ENCODE measurements at regions not wholly inside any gene's neighbourhood (a gene's known extent, or its start where the extent isn't known, plus 50 kb on each side); places are given as distances from the start of the nearest gene placed in this dataset.

DNA sequence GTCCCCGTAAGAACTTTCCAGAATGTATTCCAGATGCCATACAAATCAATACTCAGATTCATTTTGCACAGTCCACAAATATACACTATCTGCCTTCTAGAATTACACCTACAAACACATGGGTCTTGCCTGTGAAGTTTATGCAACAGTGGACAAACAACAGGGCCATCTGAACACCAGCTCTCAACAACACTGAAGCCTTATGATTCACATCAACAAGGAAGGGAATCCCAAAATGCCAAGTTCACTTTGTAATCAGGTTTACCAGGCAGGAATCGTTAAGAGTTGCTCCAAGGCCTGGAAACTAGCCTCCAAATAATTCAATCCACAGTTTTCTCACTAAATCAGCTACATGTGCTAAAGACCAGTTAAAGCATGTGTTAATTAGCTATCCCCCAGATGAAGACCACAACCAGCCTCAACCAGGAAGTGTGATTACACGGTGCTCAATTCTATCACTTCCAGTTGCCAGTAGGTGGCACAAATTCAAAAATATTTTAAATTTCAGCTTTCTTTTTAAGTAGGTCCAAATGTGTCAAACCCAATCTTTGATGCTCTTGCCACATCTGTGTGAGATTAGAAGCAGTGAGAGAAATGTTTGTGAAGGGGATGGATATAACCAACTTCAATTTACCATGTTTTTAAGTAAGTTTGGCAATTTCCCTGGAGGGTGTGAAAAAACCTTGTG, 139.1 kb upstream of the BDNF start:
- peak; percentile 38 for DNase-seq (ENCODE audit: low read depth)
- no peak overlapping the region for H3K4me3 ChIP-seq (ENCODE audit: control insufficient read depth, low read depth, low read length)
- TF ChIP-seq, protein P1, sequence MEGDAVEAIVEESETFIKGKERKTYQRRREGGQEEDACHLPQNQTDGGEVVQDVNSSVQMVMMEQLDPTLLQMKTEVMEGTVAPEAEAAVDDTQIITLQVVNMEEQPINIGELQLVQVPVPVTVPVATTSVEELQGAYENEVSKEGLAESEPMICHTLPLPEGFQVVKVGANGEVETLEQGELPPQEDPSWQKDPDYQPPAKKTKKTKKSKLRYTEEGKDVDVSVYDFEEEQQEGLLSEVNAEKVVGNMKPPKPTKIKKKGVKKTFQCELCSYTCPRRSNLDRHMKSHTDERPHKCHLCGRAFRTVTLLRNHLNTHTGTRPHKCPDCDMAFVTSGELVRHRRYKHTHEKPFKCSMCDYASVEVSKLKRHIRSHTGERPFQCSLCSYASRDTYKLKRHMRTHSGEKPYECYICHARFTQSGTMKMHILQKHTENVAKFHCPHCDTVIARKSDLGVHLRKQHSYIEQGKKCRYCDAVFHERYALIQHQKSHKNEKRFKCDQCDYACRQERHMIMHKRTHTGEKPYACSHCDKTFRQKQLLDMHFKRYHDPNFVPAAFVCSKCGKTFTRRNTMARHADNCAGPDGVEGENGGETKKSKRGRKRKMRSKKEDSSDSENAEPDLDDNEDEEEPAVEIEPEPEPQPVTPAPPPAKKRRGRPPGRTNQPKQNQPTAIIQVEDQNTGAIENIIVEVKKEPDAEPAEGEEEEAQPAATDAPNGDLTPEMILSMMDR (conservative IDR thresholded peaks at IDR 0.05; ENCODE audit: control insufficient read depth, insufficient read depth, low read depth, low read length): peak; percentile 46

DNA sequence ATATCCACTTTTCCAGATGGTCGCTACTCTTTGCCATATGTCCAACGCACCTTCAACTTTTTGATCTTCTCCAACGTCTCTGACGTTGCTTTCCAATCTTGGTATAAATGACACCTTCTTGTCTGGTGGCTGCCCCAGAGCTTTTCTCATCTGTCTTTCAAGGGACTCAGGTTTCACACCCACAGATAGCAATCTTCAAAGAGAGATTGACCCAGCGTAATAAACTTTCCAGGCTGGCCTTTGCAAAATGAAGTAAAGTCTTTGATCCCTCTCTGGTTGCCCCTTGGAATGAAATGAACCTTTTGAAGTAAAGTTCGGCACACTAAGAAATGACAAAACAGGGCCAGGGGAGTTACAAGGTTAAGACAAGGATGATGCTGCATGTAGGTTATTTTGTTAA, 138.4 kb upstream of the BDNF start:
- no peak for DNase-seq (ENCODE audit: low read depth)
- TF ChIP-seq, protein P1 (conservative IDR thresholded peaks at IDR 0.05; ENCODE audit: control insufficient read depth, insufficient read depth, low read depth, low read length): no peak

DNA sequence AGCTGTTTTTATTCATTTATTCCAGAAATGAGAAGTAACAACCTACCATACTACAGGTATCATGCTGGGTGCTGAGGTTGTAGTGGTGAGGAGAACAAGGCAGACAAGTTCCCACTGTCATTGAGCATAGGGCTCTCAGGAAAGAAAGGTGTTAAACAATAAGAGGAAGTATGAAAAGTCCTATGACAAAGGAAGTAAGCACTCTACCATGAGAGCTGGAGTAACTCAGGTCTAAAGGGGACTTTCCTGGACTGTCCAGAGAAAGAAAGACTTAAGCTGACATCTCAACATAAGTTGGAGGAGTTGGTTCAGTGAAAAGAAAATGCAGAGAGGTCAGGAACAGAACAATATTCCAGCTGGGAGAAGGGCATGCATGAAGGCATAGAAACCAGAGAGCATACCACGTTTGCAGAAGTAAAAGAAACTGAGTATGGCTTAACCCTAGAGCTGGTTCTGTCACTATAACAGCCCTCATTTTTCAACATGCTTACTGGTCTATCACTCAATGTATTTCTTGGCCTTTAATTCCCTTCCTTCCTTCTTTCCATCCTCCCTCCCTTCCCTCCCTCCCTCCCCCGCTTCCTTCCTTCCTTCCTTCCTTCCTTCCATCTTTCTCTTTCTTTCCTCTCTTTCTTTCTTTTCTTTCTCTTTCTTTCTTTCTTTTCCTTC, 137.8 kb upstream of the BDNF start:
- TF ChIP-seq, protein P1 (conservative IDR thresholded peaks at IDR 0.05; ENCODE audit: control insufficient read depth, insufficient read depth, low read depth, low read length): no peak
- no peak overlapping the region for H3K4me3 ChIP-seq (ENCODE audit: control insufficient read depth, low read depth, low read length)
- DNase-seq (ENCODE audit: low read depth): no peak

More for the DNA sequence above, 138.4 kb upstream of the BDNF start:
- H3K4me3 ChIP-seq (ENCODE audit: control insufficient read depth, low read depth, low read length): no peak overlapping the region

DNA sequence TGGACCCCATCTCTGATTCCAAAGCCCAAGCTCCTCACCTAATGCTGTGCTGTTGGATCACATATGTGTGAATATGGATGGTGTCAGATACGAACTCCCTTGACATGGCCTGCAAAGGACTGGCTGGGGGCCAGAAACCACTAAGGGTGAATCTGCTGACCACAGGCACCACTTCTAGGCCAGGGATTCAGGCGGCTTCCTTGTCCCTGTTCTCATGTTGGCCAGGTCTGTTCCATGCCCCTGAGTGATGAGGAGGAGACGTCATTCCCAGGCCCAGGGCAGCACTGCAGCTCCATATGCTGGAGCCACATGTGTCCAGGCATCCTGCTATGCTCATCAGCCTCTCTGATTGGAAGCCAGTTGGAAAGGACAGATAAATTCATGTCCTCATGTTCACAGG, 130.0 kb upstream of the BDNF start:
- TF ChIP-seq, protein P1 (conservative IDR thresholded peaks at IDR 0.05; ENCODE audit: control insufficient read depth, insufficient read depth, low read depth, low read length): no peak
- no peak overlapping the region for H3K4me3 ChIP-seq (ENCODE audit: control insufficient read depth, low read depth, low read length)
- peak; percentile 12 for DNase-seq (ENCODE audit: low read depth)

DNA sequence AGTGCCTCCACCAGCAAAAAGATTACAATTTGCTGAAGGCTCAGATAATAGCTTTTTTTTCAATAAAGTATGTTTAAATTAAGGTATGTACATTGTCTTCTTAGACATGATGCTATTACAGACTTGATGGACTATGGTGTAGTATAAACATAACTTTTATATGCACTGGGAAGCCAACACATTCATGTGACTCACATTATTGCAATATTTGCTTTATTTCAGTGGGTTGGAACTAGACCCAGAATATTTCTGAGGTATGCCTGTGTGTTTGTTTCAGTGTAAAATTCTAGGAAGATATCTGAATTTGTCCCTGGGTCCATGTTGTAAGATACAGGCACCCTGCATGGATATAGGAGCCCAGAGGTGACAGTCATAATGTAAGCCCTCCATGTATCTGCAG, 120.0 kb upstream of the BDNF start:
- TF ChIP-seq, protein P1 (conservative IDR thresholded peaks at IDR 0.05; ENCODE audit: control insufficient read depth, insufficient read depth, low read depth, low read length): no peak
- DNase-seq (ENCODE audit: low read depth): no peak
- H3K4me3 ChIP-seq (ENCODE audit: control insufficient read depth, low read depth, low read length): no peak overlapping the region

DNA sequence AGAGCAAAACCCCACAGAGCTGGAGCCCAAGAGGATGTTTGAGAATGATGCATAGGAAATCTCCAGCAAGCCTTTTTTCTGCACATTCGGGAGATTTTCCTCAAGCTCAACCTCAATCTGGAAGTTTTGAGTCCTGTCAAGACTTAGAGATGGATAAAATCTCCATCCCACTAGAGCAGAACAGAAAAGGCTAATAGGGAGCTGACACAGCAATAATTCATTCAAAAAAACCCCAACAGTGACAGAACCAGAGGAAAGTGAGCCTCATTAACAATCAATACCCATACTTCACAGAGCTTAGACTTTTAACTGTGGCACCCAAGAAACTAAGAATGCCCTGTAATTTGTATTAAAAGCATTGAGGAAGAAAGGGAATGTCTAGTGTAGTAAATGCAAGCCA, 115.9 kb upstream of the BDNF start:
- no peak overlapping the region for H3K4me3 ChIP-seq (ENCODE audit: control insufficient read depth, low read depth, low read length)
- TF ChIP-seq, protein P1 (conservative IDR thresholded peaks at IDR 0.05; ENCODE audit: control insufficient read depth, insufficient read depth, low read depth, low read length): no peak
- DNase-seq (ENCODE audit: low read depth): no peak

Data from fibroblast of mammary gland (primary cell).